WTC11 (cell line): ENCODE measurements at regions not wholly inside any gene's neighbourhood (a gene's known extent, or its start where the extent isn't known, plus 50 kb on each side); places are given as distances from the start of the nearest gene placed in this dataset.

Experiments
- JUN ChIP-seq: sonication (generic); formaldehyde crosslinking; IDR thresholded peaks from 2 replicates; pipeline ENCODE4 v1.8.0; 2023; ENCODE audit warnings: mild to moderate bottlenecking, missing genetic modification reagents
- RELA ChIP-seq: sonication (generic); formaldehyde crosslinking; IDR thresholded peaks from 2 replicates; pipeline ENCODE4 v1.8.1; 2022; ENCODE audit warnings: missing genetic modification reagents, mild to moderate bottlenecking, borderline replicate concordance
- SMAD4 ChIP-seq: sonication (generic); formaldehyde crosslinking; IDR thresholded peaks from 2 replicates; pipeline ENCODE4 v1.8.0; 2022; ENCODE audit warnings: mild to moderate bottlenecking, missing genetic modification reagents
- TEAD4 ChIP-seq: sonication (generic); formaldehyde crosslinking; IDR thresholded peaks from 2 replicates; pipeline ENCODE4 v1.8.0; 2022; ENCODE audit warnings: mild to moderate bottlenecking, missing genetic modification reagents
- ZNF232 ChIP-seq: sonication (generic); formaldehyde crosslinking; IDR thresholded peaks from 2 replicates; pipeline ENCODE4 v1.8.0; 2022; ENCODE audit warnings: mild to moderate bottlenecking, missing genetic modification reagents
- TF ChIP-seq, protein P1 (sequence below): fragments of 200-600 bp; IDR thresholded peaks from 2 replicates; pipeline ENCODE4 v1.8.0; 2022; ENCODE audit warnings: antibody characterized with exemption
- TF ChIP-seq, protein P2 (sequence below): sonication (generic); formaldehyde crosslinking; conservative IDR thresholded peaks from 2 replicates; pipeline ENCODE4 v1.8.1; 2022; ENCODE audit warnings: mild to moderate bottlenecking, missing genetic modification reagents
- TF ChIP-seq, protein P3 (sequence below): sonication (generic); formaldehyde crosslinking; IDR thresholded peaks from 2 replicates; pipeline ENCODE4 v1.8.0; 2023; ENCODE audit warnings: missing genetic modification reagents, mild to moderate bottlenecking, borderline replicate concordance
- TF ChIP-seq, protein P4 (sequence below): sonication (generic); formaldehyde crosslinking; IDR thresholded peaks from 2 replicates; pipeline ENCODE4 v1.8.0; 2022; ENCODE audit warnings: mild to moderate bottlenecking, missing genetic modification reagents
- TF ChIP-seq, protein P5 (sequence below): sonication (generic); formaldehyde crosslinking; IDR thresholded peaks from 2 replicates; pipeline ENCODE4 v1.8.1; 2023; ENCODE audit warnings: mild to moderate bottlenecking, missing genetic modification reagents, moderate library complexity
- TF ChIP-seq, protein P6 (sequence below): sonication (generic); formaldehyde crosslinking; IDR thresholded peaks from 2 replicates; pipeline ENCODE4 v1.8.1; 2022; ENCODE audit warnings: mild to moderate bottlenecking, moderate library complexity, missing genetic modification reagents
- TF ChIP-seq, protein P7 (sequence below): sonication (generic); formaldehyde crosslinking; IDR thresholded peaks from 2 replicates; pipeline ENCODE4 v1.8.1; 2023; ENCODE audit warnings: mild to moderate bottlenecking, missing genetic modification reagents
- TF ChIP-seq, protein P8 (sequence below): sonication (generic); formaldehyde crosslinking; IDR thresholded peaks from 2 replicates; pipeline ENCODE4 v1.8.0; 2023; ENCODE audit warnings: missing genetic modification reagents
- TF ChIP-seq, protein P9 (sequence below): sonication (generic); formaldehyde crosslinking; IDR thresholded peaks from 2 replicates; pipeline ENCODE4 v1.8.1; 2023; ENCODE audit warnings: mild to moderate bottlenecking, missing genetic modification reagents, borderline replicate concordance

DNA sequence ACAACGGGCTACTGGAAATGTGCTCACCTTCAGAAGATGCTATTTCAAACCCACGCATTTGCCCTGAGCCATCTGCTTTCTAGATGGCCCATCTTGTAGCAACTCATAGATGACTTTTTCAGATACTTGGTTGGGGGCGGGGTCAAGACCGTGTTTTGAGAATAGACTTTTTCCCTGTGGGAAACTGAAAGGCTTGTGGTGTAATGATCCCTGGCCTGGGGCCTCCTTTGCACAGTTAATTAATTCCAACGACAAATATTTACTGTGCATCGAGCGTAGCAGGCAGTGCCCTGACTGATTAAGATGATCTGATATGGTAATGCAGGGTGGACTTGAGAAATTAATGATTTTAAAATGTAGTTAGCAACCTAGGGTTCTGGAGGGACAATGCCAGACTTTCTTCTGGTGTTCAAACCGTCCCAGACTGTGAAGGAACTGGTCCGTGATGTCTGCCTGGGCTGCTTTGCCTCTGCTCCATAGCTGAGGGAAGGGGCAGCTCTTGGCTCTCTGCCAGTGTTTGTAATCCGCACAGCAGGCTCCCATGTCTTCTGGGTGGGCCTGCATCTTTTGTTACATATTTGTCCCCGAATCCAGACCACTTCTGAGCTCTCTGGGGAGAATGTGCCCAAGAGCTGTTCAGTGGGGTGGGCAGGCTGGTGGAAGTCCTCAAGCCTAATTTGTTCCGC lies 84.8 kb downstream of the ADAMTS15 start:
- TF ChIP-seq, protein P1, sequence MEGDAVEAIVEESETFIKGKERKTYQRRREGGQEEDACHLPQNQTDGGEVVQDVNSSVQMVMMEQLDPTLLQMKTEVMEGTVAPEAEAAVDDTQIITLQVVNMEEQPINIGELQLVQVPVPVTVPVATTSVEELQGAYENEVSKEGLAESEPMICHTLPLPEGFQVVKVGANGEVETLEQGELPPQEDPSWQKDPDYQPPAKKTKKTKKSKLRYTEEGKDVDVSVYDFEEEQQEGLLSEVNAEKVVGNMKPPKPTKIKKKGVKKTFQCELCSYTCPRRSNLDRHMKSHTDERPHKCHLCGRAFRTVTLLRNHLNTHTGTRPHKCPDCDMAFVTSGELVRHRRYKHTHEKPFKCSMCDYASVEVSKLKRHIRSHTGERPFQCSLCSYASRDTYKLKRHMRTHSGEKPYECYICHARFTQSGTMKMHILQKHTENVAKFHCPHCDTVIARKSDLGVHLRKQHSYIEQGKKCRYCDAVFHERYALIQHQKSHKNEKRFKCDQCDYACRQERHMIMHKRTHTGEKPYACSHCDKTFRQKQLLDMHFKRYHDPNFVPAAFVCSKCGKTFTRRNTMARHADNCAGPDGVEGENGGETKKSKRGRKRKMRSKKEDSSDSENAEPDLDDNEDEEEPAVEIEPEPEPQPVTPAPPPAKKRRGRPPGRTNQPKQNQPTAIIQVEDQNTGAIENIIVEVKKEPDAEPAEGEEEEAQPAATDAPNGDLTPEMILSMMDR, result no peak
- TF ChIP-seq, protein P2, sequence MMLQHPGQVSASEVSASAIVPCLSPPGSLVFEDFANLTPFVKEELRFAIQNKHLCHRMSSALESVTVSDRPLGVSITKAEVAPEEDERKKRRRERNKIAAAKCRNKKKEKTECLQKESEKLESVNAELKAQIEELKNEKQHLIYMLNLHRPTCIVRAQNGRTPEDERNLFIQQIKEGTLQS, result no peak
- TF ChIP-seq ZNF232 (CRISPR knock-in tag) (no peak), SMAD4 (CRISPR knock-in tag) (no peak), JUN (CRISPR knock-in tag) (no peak), TEAD4 (no peak), RELA (no peak)
- TF ChIP-seq, protein P3, sequence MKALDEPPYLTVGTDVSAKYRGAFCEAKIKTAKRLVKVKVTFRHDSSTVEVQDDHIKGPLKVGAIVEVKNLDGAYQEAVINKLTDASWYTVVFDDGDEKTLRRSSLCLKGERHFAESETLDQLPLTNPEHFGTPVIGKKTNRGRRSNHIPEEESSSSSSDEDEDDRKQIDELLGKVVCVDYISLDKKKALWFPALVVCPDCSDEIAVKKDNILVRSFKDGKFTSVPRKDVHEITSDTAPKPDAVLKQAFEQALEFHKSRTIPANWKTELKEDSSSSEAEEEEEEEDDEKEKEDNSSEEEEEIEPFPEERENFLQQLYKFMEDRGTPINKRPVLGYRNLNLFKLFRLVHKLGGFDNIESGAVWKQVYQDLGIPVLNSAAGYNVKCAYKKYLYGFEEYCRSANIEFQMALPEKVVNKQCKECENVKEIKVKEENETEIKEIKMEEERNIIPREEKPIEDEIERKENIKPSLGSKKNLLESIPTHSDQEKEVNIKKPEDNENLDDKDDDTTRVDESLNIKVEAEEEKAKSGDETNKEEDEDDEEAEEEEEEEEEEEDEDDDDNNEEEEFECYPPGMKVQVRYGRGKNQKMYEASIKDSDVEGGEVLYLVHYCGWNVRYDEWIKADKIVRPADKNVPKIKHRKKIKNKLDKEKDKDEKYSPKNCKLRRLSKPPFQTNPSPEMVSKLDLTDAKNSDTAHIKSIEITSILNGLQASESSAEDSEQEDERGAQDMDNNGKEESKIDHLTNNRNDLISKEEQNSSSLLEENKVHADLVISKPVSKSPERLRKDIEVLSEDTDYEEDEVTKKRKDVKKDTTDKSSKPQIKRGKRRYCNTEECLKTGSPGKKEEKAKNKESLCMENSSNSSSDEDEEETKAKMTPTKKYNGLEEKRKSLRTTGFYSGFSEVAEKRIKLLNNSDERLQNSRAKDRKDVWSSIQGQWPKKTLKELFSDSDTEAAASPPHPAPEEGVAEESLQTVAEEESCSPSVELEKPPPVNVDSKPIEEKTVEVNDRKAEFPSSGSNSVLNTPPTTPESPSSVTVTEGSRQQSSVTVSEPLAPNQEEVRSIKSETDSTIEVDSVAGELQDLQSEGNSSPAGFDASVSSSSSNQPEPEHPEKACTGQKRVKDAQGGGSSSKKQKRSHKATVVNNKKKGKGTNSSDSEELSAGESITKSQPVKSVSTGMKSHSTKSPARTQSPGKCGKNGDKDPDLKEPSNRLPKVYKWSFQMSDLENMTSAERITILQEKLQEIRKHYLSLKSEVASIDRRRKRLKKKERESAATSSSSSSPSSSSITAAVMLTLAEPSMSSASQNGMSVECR (CRISPR knock-in tag), result no peak
- TF ChIP-seq, protein P4, sequence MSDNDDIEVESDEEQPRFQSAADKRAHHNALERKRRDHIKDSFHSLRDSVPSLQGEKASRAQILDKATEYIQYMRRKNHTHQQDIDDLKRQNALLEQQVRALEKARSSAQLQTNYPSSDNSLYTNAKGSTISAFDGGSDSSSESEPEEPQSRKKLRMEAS (CRISPR knock-in tag), result no peak
- TF ChIP-seq, protein P5, sequence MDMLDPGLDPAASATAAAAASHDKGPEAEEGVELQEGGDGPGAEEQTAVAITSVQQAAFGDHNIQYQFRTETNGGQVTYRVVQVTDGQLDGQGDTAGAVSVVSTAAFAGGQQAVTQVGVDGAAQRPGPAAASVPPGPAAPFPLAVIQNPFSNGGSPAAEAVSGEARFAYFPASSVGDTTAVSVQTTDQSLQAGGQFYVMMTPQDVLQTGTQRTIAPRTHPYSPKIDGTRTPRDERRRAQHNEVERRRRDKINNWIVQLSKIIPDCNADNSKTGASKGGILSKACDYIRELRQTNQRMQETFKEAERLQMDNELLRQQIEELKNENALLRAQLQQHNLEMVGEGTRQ, result no peak
- TF ChIP-seq, protein P6, sequence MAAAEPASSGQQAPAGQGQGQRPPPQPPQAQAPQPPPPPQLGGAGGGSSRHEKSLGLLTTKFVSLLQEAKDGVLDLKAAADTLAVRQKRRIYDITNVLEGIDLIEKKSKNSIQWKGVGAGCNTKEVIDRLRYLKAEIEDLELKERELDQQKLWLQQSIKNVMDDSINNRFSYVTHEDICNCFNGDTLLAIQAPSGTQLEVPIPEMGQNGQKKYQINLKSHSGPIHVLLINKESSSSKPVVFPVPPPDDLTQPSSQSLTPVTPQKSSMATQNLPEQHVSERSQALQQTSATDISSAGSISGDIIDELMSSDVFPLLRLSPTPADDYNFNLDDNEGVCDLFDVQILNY, result no peak
- TF ChIP-seq, protein P7, sequence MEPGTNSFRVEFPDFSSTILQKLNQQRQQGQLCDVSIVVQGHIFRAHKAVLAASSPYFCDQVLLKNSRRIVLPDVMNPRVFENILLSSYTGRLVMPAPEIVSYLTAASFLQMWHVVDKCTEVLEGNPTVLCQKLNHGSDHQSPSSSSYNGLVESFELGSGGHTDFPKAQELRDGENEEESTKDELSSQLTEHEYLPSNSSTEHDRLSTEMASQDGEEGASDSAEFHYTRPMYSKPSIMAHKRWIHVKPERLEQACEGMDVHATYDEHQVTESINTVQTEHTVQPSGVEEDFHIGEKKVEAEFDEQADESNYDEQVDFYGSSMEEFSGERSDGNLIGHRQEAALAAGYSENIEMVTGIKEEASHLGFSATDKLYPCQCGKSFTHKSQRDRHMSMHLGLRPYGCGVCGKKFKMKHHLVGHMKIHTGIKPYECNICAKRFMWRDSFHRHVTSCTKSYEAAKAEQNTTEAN (CRISPR knock-in tag), result no peak
- TF ChIP-seq, protein P8, sequence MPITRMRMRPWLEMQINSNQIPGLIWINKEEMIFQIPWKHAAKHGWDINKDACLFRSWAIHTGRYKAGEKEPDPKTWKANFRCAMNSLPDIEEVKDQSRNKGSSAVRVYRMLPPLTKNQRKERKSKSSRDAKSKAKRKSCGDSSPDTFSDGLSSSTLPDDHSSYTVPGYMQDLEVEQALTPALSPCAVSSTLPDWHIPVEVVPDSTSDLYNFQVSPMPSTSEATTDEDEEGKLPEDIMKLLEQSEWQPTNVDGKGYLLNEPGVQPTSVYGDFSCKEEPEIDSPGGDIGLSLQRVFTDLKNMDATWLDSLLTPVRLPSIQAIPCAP, result no peak
- TF ChIP-seq, protein P9, sequence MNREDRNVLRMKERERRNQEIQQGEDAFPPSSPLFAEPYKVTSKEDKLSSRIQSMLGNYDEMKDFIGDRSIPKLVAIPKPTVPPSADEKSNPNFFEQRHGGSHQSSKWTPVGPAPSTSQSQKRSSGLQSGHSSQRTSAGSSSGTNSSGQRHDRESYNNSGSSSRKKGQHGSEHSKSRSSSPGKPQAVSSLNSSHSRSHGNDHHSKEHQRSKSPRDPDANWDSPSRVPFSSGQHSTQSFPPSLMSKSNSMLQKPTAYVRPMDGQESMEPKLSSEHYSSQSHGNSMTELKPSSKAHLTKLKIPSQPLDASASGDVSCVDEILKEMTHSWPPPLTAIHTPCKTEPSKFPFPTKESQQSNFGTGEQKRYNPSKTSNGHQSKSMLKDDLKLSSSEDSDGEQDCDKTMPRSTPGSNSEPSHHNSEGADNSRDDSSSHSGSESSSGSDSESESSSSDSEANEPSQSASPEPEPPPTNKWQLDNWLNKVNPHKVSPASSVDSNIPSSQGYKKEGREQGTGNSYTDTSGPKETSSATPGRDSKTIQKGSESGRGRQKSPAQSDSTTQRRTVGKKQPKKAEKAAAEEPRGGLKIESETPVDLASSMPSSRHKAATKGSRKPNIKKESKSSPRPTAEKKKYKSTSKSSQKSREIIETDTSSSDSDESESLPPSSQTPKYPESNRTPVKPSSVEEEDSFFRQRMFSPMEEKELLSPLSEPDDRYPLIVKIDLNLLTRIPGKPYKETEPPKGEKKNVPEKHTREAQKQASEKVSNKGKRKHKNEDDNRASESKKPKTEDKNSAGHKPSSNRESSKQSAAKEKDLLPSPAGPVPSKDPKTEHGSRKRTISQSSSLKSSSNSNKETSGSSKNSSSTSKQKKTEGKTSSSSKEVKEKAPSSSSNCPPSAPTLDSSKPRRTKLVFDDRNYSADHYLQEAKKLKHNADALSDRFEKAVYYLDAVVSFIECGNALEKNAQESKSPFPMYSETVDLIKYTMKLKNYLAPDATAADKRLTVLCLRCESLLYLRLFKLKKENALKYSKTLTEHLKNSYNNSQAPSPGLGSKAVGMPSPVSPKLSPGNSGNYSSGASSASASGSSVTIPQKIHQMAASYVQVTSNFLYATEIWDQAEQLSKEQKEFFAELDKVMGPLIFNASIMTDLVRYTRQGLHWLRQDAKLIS, result no peak
